AG09319 (cell line): ENCODE measurements at regions not wholly inside any gene's neighbourhood (a gene's known extent, or its start where the extent isn't known, plus 50 kb on each side); places are given as distances from the start of the nearest gene placed in this dataset.
"Not testable (repeated sequence)": the region's sequence is repeated elsewhere in the genome, so short reads cannot be mapped to it uniquely, and the experiment has no call there.

Source experiments
- DNase-seq: peaks from one replicate; pipeline ENCODE4 v3.0.0-alpha.2; 2010; ENCODE audit warnings: low read depth; ENCODE audit errors: extremely low read depth
- CTCF ChIP-seq: IDR thresholded peaks from 2 replicates; pipeline ENCODE4 v1.5.1; 2011; ENCODE audit warnings: low read depth, mild to moderate bottlenecking, inconsistent platforms, low read length, moderate library complexity

GRCh38 chr3:144744473-144744872 is 772.9 kb downstream of the DIPK2A start:
- DNase-seq, result no peak
- no peak for TF ChIP-seq CTCF

GRCh38 chr3:144746631-144747030 is 775.0 kb downstream of the DIPK2A start:
- DNase-seq, result no peak
- no peak for TF ChIP-seq CTCF

- not testable (repeated sequence) for DNase-seq
Measured at GRCh38 chr3:144749536-144750253, 778.1 kb downstream of the DIPK2A start.

GRCh38 chr3:144754076-144754783 is 782.6 kb downstream of the DIPK2A start:
- no peak for TF ChIP-seq CTCF

GRCh38 chr3:144756704-144757440 is 785.2 kb downstream of the DIPK2A start:
- DNase-seq, result no peak
- TF ChIP-seq CTCF, result no peak

More at GRCh38 chr3:144754076-144754783, 782.6 kb downstream of the DIPK2A start:
- no peak for DNase-seq

GRCh38 chr3:144760831-144761230 is 789.2 kb downstream of the DIPK2A start:
- TF ChIP-seq CTCF, result no peak
- DNase-seq, result no peak

GRCh38 chr3:144762091-144762490 is 790.5 kb downstream of the DIPK2A start:
- no peak for DNase-seq
- no peak for TF ChIP-seq CTCF
